DOHH2 (cell line): ENCODE measurements at regions not wholly inside any gene's neighbourhood (a gene's known extent, or its start where the extent isn't known, plus 50 kb on each side); places are given as distances from the start of the nearest gene placed in this dataset.
"Not testable (repeated sequence)": the region's sequence is repeated elsewhere in the genome, so short reads cannot be mapped to it uniquely, and the experiment has no call there.

ENCODE experiments used
- H3F3A ChIP-seq: fragments of 200-600 bp; sonication (generic), shearing (Covaris generic); 2 replicates; pipeline ENCODE4 v1.6.0; 2016; ENCODE audit warnings: antibody characterized with exemption, mild to moderate bottlenecking; ENCODE audit not compliant: control insufficient read depth, insufficient read depth
- H3K27ac ChIP-seq: fragments of 200-600 bp; sonication (generic); 2 replicates; pipeline ENCODE4 v1.5.1; 2014; ENCODE audit warnings: low read depth, mild to moderate bottlenecking, low read length, moderate library complexity
- H3K27me3 ChIP-seq: fragments of 200-600 bp; sonication (generic); 2 replicates; pipeline ENCODE4 v1.6.1; 2014; ENCODE audit warnings: mild to moderate bottlenecking, low read length, mixed read lengths; ENCODE audit not compliant: control insufficient read depth
- H3K36me3 ChIP-seq: fragments of 200-600 bp; sonication (generic); 2 replicates; pipeline ENCODE4 v1.6.1; 2014; ENCODE audit warnings: mild to moderate bottlenecking, low read length, moderate library complexity, mixed read lengths; ENCODE audit not compliant: control insufficient read depth
- H3K4me1 ChIP-seq: fragments of 200-600 bp; sonication (generic); 2 replicates; pipeline ENCODE4 v1.6.1; 2014; ENCODE audit warnings: mild to moderate bottlenecking, low read length, mixed read lengths; ENCODE audit not compliant: control insufficient read depth
- H3K4me2 ChIP-seq: fragments of 200-600 bp; sonication (generic); 2 replicates; pipeline ENCODE4 v1.6.0; 2014; ENCODE audit warnings: mild to moderate bottlenecking, low read length, moderate library complexity
- H3K4me3 ChIP-seq: fragments of 200-600 bp; sonication (generic); 2 replicates; pipeline ENCODE4 v1.5.1; 2014; ENCODE audit warnings: mild to moderate bottlenecking, low read length, mixed read lengths
- H3K79me2 ChIP-seq: fragments of 200-600 bp; sonication (generic); 2 replicates; pipeline ENCODE4 v1.6.1; 2014; ENCODE audit warnings: mild to moderate bottlenecking, low read length, mixed read lengths; ENCODE audit not compliant: control insufficient read depth
- H3K9me2 ChIP-seq: fragments of 200-600 bp; sonication (generic); replicated peaks from 2 replicates; pipeline ENCODE4 v1.6.1; 2014; ENCODE audit warnings: mild to moderate bottlenecking, low read length, mixed read lengths; ENCODE audit not compliant: control insufficient read depth
- H3K9me3 ChIP-seq: fragments of 200-600 bp; sonication (generic); 2 replicates; pipeline ENCODE4 v1.6.1; 2014; ENCODE audit warnings: antibody characterized with exemption, low read length, mixed read lengths; ENCODE audit not compliant: control insufficient read depth, insufficient read depth
- H4K20me1 ChIP-seq: fragments of 200-600 bp; sonication (generic); 2 replicates; pipeline ENCODE4 v1.6.0; 2014; ENCODE audit warnings: low read depth, mild to moderate bottlenecking, antibody characterized with exemption, low read length, moderate library complexity; ENCODE audit not compliant: control insufficient read depth, insufficient read depth

GRCh38 chr1:143785883-143786282 lies 185.9 kb downstream of the FAM72C start:
- not testable (repeated sequence) for H3K9me3 ChIP-seq, H3K4me1 ChIP-seq, H3K4me2 ChIP-seq, H3F3A ChIP-seq, H3K27ac ChIP-seq, H3K36me3 ChIP-seq, H3K27me3 ChIP-seq, H3K79me2 ChIP-seq, H3K9me2 ChIP-seq, H4K20me1 ChIP-seq, H3K4me3 ChIP-seq

- H3K27me3 ChIP-seq, H3K79me2 ChIP-seq, H3K4me2 ChIP-seq, H3K27ac ChIP-seq, H3K36me3 ChIP-seq, H3F3A ChIP-seq, H4K20me1 ChIP-seq, H3K4me3 ChIP-seq, H3K4me1 ChIP-seq, H3K9me2 ChIP-seq, H3K9me3 ChIP-seq: not testable (repeated sequence)
Observed at GRCh38 chr1:143784239-143784882, 187.4 kb downstream of the FAM72C start.

GRCh38 chr1:143778178-143778577 lies 193.6 kb downstream of the FAM72C start:
- H3K4me1 ChIP-seq, H3K9me3 ChIP-seq, H3K36me3 ChIP-seq, H3K27me3 ChIP-seq, H3K27ac ChIP-seq, H3K4me3 ChIP-seq, H3F3A ChIP-seq, H3K79me2 ChIP-seq, H3K4me2 ChIP-seq, H3K9me2 ChIP-seq, H4K20me1 ChIP-seq: not testable (repeated sequence)

- H3K4me1 ChIP-seq, H3K27ac ChIP-seq, H3K4me2 ChIP-seq, H4K20me1 ChIP-seq, H3F3A ChIP-seq, H3K36me3 ChIP-seq, H3K4me3 ChIP-seq, H3K9me2 ChIP-seq, H3K27me3 ChIP-seq, H3K9me3 ChIP-seq, H3K79me2 ChIP-seq: not testable (repeated sequence)
Observed at GRCh38 chr1:143764831-143765230, 207.0 kb downstream of the FAM72C start.

GRCh38 chr1:143760366-143760765 lies 211.4 kb downstream of the FAM72C start:
- H3K27me3 ChIP-seq, H4K20me1 ChIP-seq, H3K36me3 ChIP-seq, H3K27ac ChIP-seq, H3K79me2 ChIP-seq, H3K9me2 ChIP-seq, H3K9me3 ChIP-seq, H3K4me3 ChIP-seq, H3K4me2 ChIP-seq, H3F3A ChIP-seq, H3K4me1 ChIP-seq: not testable (repeated sequence)

- H3K27me3 ChIP-seq, H3K36me3 ChIP-seq, H3K27ac ChIP-seq, H3K9me2 ChIP-seq, H3K4me2 ChIP-seq, H3K79me2 ChIP-seq, H3K4me3 ChIP-seq, H3F3A ChIP-seq, H4K20me1 ChIP-seq, H3K9me3 ChIP-seq, H3K4me1 ChIP-seq: not testable (repeated sequence)
Observed at GRCh38 chr1:143755961-143756360, 215.8 kb downstream of the FAM72C start.
